Activated naive CD4-positive, alpha-beta T cell treated with anti-CD3 and anti-CD28 coated beads, Interleukin-2, amount 50 U/mL, for 24 hours (primary cell): ENCODE measurements at regions not wholly inside any gene's neighbourhood (a gene's known extent, or its start where the extent isn't known, plus 50 kb on each side); places are given as distances from the start of the nearest gene placed in this dataset.

Source experiments
- H3K27ac Mint-ChIP-seq: one replicate; pipeline ENCODE4 v1.8.0; 2021; ENCODE audit warnings: mild to moderate bottlenecking, mixed read lengths
- H3K27me3 Mint-ChIP-seq: one replicate; pipeline ENCODE4 v1.8.0; 2021; ENCODE audit warnings: mixed read lengths
- H3K36me3 Mint-ChIP-seq: one replicate; pipeline ENCODE4 v1.8.0; 2021; ENCODE audit warnings: mixed read lengths
- H3K4me1 Mint-ChIP-seq: one replicate; pipeline ENCODE4 v1.8.0; 2021; ENCODE audit warnings: mixed read lengths
- H3K4me3 Mint-ChIP-seq: one replicate; pipeline ENCODE4 v1.8.0; 2021; ENCODE audit warnings: mild to moderate bottlenecking, mixed read lengths
- H3K9me3 Mint-ChIP-seq: one replicate; pipeline ENCODE4 v1.8.0; 2021; ENCODE audit warnings: mixed read lengths

DNA sequence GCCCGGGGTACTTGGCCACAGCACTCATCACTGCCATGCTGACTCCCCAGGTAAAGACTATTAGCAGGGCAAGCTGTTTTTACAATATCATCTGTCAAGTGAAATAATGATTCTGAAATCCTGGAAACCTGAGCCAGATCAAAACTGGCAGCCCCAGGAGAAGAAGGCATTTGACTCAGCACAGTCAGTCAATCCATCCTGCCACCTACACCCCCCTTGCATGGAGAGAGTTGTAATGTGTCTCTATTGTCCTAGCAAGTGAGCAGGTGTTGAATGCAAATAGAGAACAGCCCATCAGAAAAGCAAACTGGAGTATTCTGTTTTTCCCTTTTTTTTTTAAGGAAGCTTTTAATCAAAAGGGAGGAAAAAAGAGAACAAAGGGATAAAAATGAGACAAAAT is 291.2 kb downstream of the BRINP1 start:
- H3K36me3 Mint-ChIP-seq, result no peaks in the 10 kb centered on the region
- H3K27me3 Mint-ChIP-seq, result no peaks in the 10 kb centered on the region
- no peak overlapping the region for H3K4me3 Mint-ChIP-seq
- no peaks in the 10 kb centered on the region for H3K9me3 Mint-ChIP-seq
- no peaks in the 10 kb centered on the region for H3K4me1 Mint-ChIP-seq
- H3K27ac Mint-ChIP-seq, result no peak overlapping the region

DNA sequence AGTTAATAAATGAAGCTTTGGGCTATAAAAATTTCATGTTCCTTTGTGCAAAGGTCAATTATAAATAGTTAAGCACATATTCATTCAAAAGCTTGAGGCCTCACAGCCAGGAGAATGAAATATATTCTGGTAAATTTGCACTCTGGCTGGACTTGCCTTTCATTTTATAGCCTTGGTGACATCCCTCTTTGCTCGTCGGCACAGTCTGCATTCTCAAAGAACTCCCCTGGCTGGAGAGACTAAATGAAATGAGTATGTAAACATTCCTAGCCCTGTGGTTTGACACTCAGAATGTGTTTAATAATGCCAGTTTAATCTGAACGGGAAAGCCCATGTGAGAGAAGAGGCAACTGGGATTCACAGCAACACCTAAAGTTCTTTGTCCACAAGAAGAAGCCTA is 285.6 kb downstream of the BRINP1 start:
- H3K4me3 Mint-ChIP-seq, result no peak overlapping the region
- H3K27ac Mint-ChIP-seq, result no peak overlapping the region
- H3K4me1 Mint-ChIP-seq, result no peaks in the 10 kb centered on the region
- no peaks in the 10 kb centered on the region for H3K36me3 Mint-ChIP-seq
- H3K9me3 Mint-ChIP-seq, result peaks cover 4% of the 10 kb centered on the region
- no peaks in the 10 kb centered on the region for H3K27me3 Mint-ChIP-seq

DNA sequence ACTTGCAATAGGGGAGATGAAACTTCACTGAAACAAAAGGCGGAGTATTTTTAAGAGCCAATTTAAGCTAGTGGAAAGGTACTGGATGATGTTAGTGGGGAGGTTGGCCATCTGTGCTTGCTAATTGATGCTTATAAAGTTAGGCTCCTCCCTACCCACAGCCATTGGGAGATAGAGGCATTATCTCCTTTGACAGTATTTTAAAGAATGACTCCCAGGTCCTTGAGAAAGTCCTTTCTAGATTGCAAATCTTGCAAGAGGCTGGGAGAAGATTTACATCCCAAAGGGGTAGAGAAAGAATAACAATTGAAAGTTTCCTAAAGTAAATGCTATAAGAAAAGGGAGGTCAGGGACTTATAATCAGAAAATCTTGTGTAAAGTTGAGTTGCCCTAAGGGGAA is 282.6 kb downstream of the BRINP1 start:
- no peaks in the 10 kb centered on the region for H3K27me3 Mint-ChIP-seq
- H3K36me3 Mint-ChIP-seq, result no peaks in the 10 kb centered on the region
- H3K27ac Mint-ChIP-seq, result no peak overlapping the region
- H3K9me3 Mint-ChIP-seq, result peaks cover 4% of the 10 kb centered on the region
- H3K4me3 Mint-ChIP-seq, result no peak overlapping the region
- H3K4me1 Mint-ChIP-seq, result no peaks in the 10 kb centered on the region

DNA sequence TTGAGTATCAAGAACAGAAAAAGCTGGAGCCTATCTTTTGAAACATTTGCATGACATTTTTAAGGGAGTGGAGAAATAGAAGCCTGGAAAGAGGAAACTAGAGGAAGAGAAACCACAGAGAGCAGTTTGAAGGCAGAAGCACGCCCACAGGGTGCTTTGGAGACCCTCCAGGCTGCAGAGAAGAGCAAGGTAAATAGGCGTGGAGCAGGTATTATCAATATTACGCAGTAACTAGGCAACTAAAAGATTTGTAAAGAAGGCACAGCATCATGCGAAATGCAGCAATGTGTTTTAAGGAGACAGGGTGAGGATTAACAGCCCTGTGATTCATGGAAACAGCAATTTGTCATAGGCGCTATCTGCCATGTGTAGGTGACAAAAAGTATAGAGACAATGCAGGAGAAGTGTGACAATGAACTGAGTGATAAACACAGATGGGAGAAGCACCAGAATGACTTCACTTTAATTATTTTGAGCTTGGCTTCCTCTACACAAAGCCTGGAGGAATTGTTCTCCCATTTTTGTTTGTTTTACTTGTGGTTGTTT is 281.2 kb downstream of the BRINP1 start:
- H3K27ac Mint-ChIP-seq, result no peak overlapping the region
- peaks cover 4% of the 10 kb centered on the region for H3K9me3 Mint-ChIP-seq
- no peaks in the 10 kb centered on the region for H3K4me1 Mint-ChIP-seq
- no peaks in the 10 kb centered on the region for H3K27me3 Mint-ChIP-seq
- no peaks in the 10 kb centered on the region for H3K36me3 Mint-ChIP-seq
- no peak overlapping the region for H3K4me3 Mint-ChIP-seq

DNA sequence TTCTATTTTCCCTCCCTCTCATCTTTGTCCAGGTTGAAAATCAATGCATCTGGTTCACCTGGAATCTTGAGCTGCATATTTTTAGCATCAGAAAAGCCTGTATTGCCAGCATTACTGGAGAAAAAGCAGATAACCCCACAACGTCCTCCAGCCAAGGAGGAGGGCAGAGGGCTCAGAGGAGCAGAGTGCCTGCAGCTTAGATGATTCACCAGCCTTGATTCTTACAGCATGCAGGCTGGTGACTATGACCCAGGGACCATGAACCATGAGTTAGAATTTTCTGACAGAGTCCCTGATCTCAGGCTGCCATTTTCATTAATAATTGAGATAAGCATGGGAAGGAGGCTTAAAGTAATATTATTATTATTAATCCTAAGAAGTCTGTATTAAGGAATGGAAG is 278.2 kb downstream of the BRINP1 start:
- no peak overlapping the region for H3K4me3 Mint-ChIP-seq
- no peaks in the 10 kb centered on the region for H3K4me1 Mint-ChIP-seq
- peaks cover 5% of the 10 kb centered on the region for H3K9me3 Mint-ChIP-seq
- H3K36me3 Mint-ChIP-seq, result no peaks in the 10 kb centered on the region
- H3K27ac Mint-ChIP-seq, result no peak overlapping the region
- H3K27me3 Mint-ChIP-seq, result no peaks in the 10 kb centered on the region

DNA sequence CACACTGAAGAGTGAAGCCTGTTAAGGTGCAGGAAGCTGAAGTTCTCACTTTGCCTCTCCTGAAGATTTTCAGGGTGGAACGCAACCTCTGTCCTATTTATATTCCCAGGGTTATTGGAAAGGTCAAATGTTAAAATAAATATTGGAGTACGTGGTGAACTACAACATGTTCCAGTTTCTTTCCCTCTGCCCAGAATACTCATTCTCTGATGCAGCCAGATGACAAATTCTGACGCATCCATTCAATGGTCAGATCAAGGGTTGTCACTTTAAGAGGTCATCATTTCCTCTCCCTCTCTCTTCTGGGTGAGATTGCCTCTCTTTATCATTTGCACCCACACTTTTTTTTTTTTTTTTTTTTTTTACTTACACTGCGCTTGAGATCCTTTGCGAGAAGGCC is 277.1 kb downstream of the BRINP1 start:
- no peaks in the 10 kb centered on the region for H3K4me1 Mint-ChIP-seq
- H3K4me3 Mint-ChIP-seq, result no peak overlapping the region
- no peaks in the 10 kb centered on the region for H3K27me3 Mint-ChIP-seq
- no peaks in the 10 kb centered on the region for H3K36me3 Mint-ChIP-seq
- H3K9me3 Mint-ChIP-seq, result peaks cover 5% of the 10 kb centered on the region
- H3K27ac Mint-ChIP-seq, result no peak overlapping the region

DNA sequence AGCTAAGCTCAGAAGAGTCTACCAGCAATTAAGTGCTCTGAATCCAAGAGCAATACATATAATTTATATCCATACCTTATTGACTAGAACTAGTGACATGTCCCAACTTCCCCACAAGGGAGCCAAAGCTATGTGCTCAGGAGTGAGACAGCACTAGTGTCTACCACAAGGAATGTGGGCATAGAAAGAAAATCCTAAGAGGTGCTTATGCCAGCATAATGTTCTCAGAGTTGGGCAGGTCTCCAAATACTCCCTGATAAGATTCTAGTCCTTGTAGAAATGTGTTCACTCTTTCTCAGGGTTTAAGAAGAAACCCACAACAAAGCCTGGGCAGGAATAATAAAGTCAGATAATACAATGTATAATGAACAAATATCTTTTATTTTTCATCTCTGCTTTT is 275.1 kb downstream of the BRINP1 start:
- Mint-ChIP-seq H3K27me3 (no peaks in the 10 kb centered on the region), H3K27ac (no peak overlapping the region), H3K9me3 (peaks cover 5% of the 10 kb centered on the region), H3K4me1 (no peaks in the 10 kb centered on the region), H3K36me3 (no peaks in the 10 kb centered on the region), H3K4me3 (no peak overlapping the region)

DNA sequence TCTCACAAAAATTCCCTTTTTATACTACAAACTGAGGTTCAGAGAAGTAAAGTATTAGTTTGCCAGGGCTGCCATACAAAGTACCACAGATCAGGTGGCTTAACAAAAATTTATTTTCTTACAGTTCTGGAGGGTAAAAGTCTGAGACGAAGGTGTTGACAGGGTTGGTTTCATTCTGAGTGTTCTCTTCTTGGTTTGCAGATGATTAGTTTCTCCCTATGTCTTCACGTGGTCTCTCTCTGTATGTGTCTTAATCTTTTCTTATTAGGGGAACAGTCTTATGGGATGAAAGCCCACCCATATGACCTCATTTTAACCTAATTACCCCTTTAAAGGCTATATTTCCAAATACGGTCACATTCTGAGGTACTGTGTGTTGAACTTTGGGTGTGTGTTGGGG is 274.2 kb downstream of the BRINP1 start:
- no peaks in the 10 kb centered on the region for H3K36me3 Mint-ChIP-seq
- H3K4me3 Mint-ChIP-seq, result no peak overlapping the region
- no peaks in the 10 kb centered on the region for H3K4me1 Mint-ChIP-seq
- H3K27ac Mint-ChIP-seq, result no peak overlapping the region
- peaks cover 5% of the 10 kb centered on the region for H3K9me3 Mint-ChIP-seq
- no peaks in the 10 kb centered on the region for H3K27me3 Mint-ChIP-seq

DNA sequence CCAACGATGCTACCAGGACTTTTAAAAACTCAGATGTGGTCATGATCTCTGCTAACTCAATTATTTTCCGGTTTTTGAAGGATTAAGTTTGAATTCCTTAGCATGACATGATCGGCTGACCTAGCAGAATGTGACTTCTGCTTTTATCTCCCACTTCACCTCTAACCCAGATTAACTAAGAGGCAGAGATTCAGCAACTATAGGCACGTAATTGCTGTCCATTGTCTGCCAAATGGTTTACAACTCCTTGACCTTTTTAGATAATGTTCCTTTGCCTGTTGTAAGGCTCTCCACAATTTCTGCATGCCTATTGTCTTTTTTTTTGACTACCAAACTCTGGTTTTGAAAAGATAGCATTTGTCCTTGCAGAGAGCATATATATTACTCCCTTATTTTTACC is 268.2 kb downstream of the BRINP1 start:
- H3K27ac Mint-ChIP-seq, result no peak overlapping the region
- H3K4me3 Mint-ChIP-seq, result no peak overlapping the region
- H3K9me3 Mint-ChIP-seq, result no peaks in the 10 kb centered on the region
- H3K4me1 Mint-ChIP-seq, result no peaks in the 10 kb centered on the region
- no peaks in the 10 kb centered on the region for H3K36me3 Mint-ChIP-seq
- no peaks in the 10 kb centered on the region for H3K27me3 Mint-ChIP-seq

DNA sequence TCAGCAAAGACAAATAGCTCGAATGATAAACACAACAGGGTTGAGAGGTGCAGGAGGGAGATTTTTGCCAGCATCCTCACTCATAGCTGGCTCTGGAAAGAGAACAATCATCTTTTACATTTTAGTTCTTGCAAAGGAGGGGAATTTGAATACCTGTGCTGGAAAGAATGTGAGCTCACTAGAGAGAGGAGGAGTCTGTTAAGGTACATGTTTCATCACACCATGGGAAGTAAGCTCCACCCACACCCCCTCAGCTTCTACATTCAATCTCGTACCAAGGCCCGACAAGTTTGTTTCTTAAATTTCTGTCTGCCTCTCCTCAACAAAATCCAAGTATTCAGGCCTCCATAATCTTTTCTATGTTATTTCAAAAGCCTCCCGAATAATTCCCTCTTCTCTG is 254.6 kb downstream of the BRINP1 start:
- Mint-ChIP-seq H3K4me1 (no peaks in the 10 kb centered on the region), H3K9me3 (peaks cover 7% of the 10 kb centered on the region), H3K27me3 (no peaks in the 10 kb centered on the region), H3K27ac (no peak overlapping the region), H3K36me3 (no peaks in the 10 kb centered on the region), H3K4me3 (no peak overlapping the region)
